ENCODE measurements at regions not wholly inside any gene's neighbourhood (a gene's known extent, or its start where the extent isn't known, plus 50 kb on each side); places are given as distances from the start of the nearest gene placed in this dataset.
"Not testable (repeated sequence)": the region's sequence is repeated elsewhere in the genome, so short reads cannot be mapped to it uniquely, and the experiment has no call there.

- POLR2A ChIA-PET: no interaction called here
- DNase-seq (no peak), ATAC-seq (ENCODE audit: low read depth) (no peak)
- Mint-ChIP-seq H3K4me3 (no peak overlapping the region), H3K4me1 (no peaks in the 10 kb centered on the region), H3K27ac (no peak overlapping the region), H3K27me3 (peaks cover 24% of the 10 kb centered on the region), H3K36me3 (no peaks in the 10 kb centered on the region), H3K9me3 (no peaks in the 10 kb centered on the region)
Measured at GRCh38 chr11:16598032-16598431, 140.4 kb upstream of the C11orf58 start.

- no peak for ATAC-seq (ENCODE audit: low read depth)
Measured at GRCh38 chr11:16596231-16596630, 142.2 kb upstream of the C11orf58 start.

DNA sequence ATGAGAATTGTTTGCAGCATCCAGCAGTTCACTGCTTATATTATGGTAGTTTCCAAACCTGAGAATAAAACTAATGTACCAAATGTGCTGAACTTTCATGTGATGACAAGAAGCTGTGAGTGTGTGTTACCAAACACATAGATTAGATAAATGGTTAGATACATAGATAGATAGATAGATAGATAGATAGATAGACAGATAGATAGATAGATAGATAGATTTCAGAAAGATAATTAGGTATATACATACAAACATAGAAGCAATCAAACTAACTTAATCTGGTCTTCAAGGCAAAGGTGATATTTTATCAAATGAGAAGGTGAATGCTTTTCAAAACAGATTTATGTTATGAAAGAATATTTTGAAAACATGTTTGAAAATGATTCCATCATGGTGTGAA, 147.3 kb upstream of the C11orf58 start:
- Mint-ChIP-seq H3K27me3 (no peaks in the 10 kb centered on the region), H3K4me1 (no peaks in the 10 kb centered on the region), H3K27ac (no peak overlapping the region), H3K9me3 (no peaks in the 10 kb centered on the region), H3K4me3 (no peak overlapping the region), H3K36me3 (no peaks in the 10 kb centered on the region)
- no peak for DNase-seq
- ATAC-seq (ENCODE audit: low read depth): no peak
- POLR2A ChIA-PET: no interaction called here

More at GRCh38 chr11:16596231-16596630, 142.2 kb upstream of the C11orf58 start:
- no peaks in the 10 kb centered on the region for H3K4me1 Mint-ChIP-seq
- peaks cover 16% of the 10 kb centered on the region for H3K27me3 Mint-ChIP-seq
- no peaks in the 10 kb centered on the region for H3K9me3 Mint-ChIP-seq
- no peak overlapping the region for H3K27ac Mint-ChIP-seq
- POLR2A ChIA-PET: no interaction called here
- H3K36me3 Mint-ChIP-seq: no peaks in the 10 kb centered on the region
- H3K4me3 Mint-ChIP-seq: no peak overlapping the region
- no peak for DNase-seq

- Mint-ChIP-seq H3K9me3 (no peaks in the 10 kb centered on the region), H3K4me1 (no peaks in the 10 kb centered on the region), H3K27ac (no peak overlapping the region), H3K36me3 (no peaks in the 10 kb centered on the region), H3K4me3 (no peak overlapping the region), H3K27me3 (no peaks in the 10 kb centered on the region)
- DNase-seq (no peak), ATAC-seq (ENCODE audit: low read depth) (no peak)
- POLR2A ChIA-PET: no interaction called here
Measured at GRCh38 chr11:16587670-16588069, 150.8 kb upstream of the C11orf58 start.

GRCh38 chr11:16584569-16584968, 153.9 kb upstream of the C11orf58 start:
- Mint-ChIP-seq H3K27ac (no peak overlapping the region), H3K27me3 (no peaks in the 10 kb centered on the region), H3K9me3 (no peaks in the 10 kb centered on the region), H3K4me3 (no peak overlapping the region), H3K4me1 (no peaks in the 10 kb centered on the region), H3K36me3 (no peaks in the 10 kb centered on the region)
- no peak for DNase-seq
- ATAC-seq (ENCODE audit: low read depth): no peak
- POLR2A ChIA-PET: no interaction called here

- POLR2A ChIA-PET; ATAC-seq (ENCODE audit: low read depth); H3K4me1 Mint-ChIP-seq: not testable (repeated sequence)
Measured at GRCh38 chr11:16581078-16581477, 157.4 kb upstream of the C11orf58 start.

DNA sequence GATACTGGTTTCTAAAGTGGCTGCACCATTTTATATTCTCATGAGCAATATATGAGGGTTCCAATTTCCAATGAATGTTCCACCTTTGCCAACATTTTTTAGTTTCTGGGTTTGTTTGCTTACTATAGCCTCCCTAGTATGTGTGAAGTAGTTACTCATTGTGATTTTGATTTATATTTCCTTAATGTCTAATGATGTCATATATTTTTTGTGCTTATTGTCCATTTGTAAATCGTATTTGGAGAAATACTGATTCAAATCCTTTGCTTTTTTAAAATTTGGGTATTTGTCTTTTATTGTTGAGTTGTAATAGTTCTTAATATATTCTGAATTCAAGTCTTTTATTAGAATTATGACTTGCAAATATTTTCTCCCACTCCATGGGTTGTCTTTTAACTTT, 161.0 kb upstream of the C11orf58 start:
- no peak overlapping the region for H3K27ac Mint-ChIP-seq
- no peaks in the 10 kb centered on the region for H3K9me3 Mint-ChIP-seq
- ATAC-seq (ENCODE audit: low read depth) (no peak), DNase-seq (no peak)
- H3K27me3 Mint-ChIP-seq: no peaks in the 10 kb centered on the region
- H3K36me3 Mint-ChIP-seq: no peaks in the 10 kb centered on the region
- POLR2A ChIA-PET: no interaction called here
- no peaks in the 10 kb centered on the region for H3K4me1 Mint-ChIP-seq
- no peak overlapping the region for H3K4me3 Mint-ChIP-seq

More at GRCh38 chr11:16581078-16581477, 157.4 kb upstream of the C11orf58 start:
- DNase-seq, H3K27ac Mint-ChIP-seq, H3K4me3 Mint-ChIP-seq, H3K36me3 Mint-ChIP-seq, H3K27me3 Mint-ChIP-seq, H3K9me3 Mint-ChIP-seq: not testable (repeated sequence)

DNA sequence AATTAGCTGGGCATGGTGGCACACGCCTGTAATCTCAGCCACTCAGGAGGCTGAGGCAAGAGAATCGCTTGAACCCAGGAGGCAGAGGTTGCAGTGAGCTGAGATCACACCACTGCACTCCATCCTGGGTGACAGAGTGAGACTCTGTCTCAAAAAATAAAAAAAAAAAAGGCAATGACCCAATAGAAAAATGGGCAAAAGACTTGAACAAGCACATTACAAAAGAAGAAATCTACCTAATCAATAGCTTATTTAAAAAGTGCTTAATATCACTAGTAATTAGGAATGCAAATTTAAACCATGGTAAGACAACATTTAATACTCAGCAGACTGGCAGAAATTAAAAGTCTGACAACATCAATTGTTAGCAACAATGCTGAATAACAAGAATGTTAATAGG, 163.6 kb upstream of the C11orf58 start:
- DNase-seq; H3K4me3 Mint-ChIP-seq; H3K36me3 Mint-ChIP-seq; POLR2A ChIA-PET; H3K27ac Mint-ChIP-seq; H3K9me3 Mint-ChIP-seq; H3K4me1 Mint-ChIP-seq; ATAC-seq (ENCODE audit: low read depth); H3K27me3 Mint-ChIP-seq: not testable (repeated sequence)

DNA sequence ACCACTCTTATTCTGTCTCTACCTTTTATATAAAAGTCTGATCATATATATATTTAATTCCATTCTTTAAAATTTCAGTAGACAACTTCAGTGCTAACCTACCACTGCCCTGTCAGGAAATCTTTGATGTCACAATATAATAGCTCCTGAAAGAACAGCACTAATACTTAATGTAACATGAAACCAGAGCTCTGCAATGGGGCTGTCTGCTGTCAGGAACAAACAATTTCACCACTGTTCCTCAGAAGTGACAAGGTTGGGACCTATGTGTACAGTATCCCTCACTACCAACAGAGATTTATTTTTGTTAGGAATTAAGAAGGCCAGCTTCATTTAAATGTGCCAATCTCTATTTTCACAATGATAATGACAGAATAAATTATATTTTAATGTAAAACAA, 165.5 kb upstream of the C11orf58 start:
- no peak overlapping the region for H3K4me3 Mint-ChIP-seq
- DNase-seq (no peak), ATAC-seq (ENCODE audit: low read depth) (no peak)
- H3K4me1 Mint-ChIP-seq: no peaks in the 10 kb centered on the region
- no peak overlapping the region for H3K27ac Mint-ChIP-seq
- no peaks in the 10 kb centered on the region for H3K9me3 Mint-ChIP-seq
- H3K36me3 Mint-ChIP-seq: no peaks in the 10 kb centered on the region
- no peaks in the 10 kb centered on the region for H3K27me3 Mint-ChIP-seq
- POLR2A ChIA-PET: no interaction called here

GRCh38 chr11:16561150-16561549, 177.3 kb upstream of the C11orf58 start:
- Mint-ChIP-seq H3K36me3 (no peaks in the 10 kb centered on the region), H3K4me3 (no peak overlapping the region), H3K27me3 (no peaks in the 10 kb centered on the region), H3K4me1 (no peaks in the 10 kb centered on the region), H3K9me3 (no peaks in the 10 kb centered on the region), H3K27ac (no peak overlapping the region)
- ATAC-seq (ENCODE audit: low read depth): no peak
- POLR2A ChIA-PET: no interaction called here
- DNase-seq: no peak

GRCh38 chr11:16558494-16558893, 180.0 kb upstream of the C11orf58 start:
- Mint-ChIP-seq H3K27me3 (no peaks in the 10 kb centered on the region), H3K27ac (no peak overlapping the region), H3K9me3 (no peaks in the 10 kb centered on the region), H3K36me3 (no peaks in the 10 kb centered on the region), H3K4me1 (no peaks in the 10 kb centered on the region), H3K4me3 (no peak overlapping the region)
- ATAC-seq (ENCODE audit: low read depth) (no peak), DNase-seq (no peak)
- POLR2A ChIA-PET: no interaction called here

DNA sequence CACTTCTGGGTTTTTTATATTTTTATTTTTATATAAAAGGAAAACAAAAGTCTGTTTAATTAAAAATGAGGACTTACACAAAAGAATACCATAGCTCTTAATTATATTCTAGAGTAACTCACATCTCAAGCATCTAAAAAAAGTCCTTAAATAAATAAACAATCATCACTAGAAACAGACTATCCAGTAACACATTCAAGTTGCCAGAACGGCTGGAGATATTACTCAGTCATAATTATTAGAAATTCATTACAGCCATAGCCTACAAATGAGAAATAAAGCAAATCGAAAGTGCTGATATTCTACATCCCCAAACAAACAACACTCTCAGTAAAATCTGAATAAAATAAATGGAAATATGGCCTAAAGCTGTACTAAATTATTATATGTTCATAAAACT, 182.5 kb upstream of the C11orf58 start:
- no peak for ATAC-seq (ENCODE audit: low read depth)
- no peaks in the 10 kb centered on the region for H3K9me3 Mint-ChIP-seq

GRCh38 chr11:16554361-16554760, 184.1 kb upstream of the C11orf58 start:
- DNase-seq (no peak), ATAC-seq (ENCODE audit: low read depth) (no peak)
- H3K9me3 Mint-ChIP-seq: peaks cover 2% of the 10 kb centered on the region
- POLR2A ChIA-PET: no interaction called here
- no peaks in the 10 kb centered on the region for H3K27me3 Mint-ChIP-seq
- H3K27ac Mint-ChIP-seq: no peak overlapping the region
- no peak overlapping the region for H3K4me3 Mint-ChIP-seq
- no peaks in the 10 kb centered on the region for H3K4me1 Mint-ChIP-seq
- no peaks in the 10 kb centered on the region for H3K36me3 Mint-ChIP-seq

More for the DNA sequence above, 182.5 kb upstream of the C11orf58 start:
- no peak overlapping the region for H3K27ac Mint-ChIP-seq
- DNase-seq: no peak
- no peaks in the 10 kb centered on the region for H3K36me3 Mint-ChIP-seq
- H3K4me1 Mint-ChIP-seq: no peaks in the 10 kb centered on the region
- H3K4me3 Mint-ChIP-seq: no peak overlapping the region
- POLR2A ChIA-PET: no interaction called here
- H3K27me3 Mint-ChIP-seq: no peaks in the 10 kb centered on the region

GRCh38 chr11:16547879-16548278, 190.6 kb upstream of the C11orf58 start:
- Mint-ChIP-seq H3K27me3 (no peaks in the 10 kb centered on the region), H3K4me1 (no peaks in the 10 kb centered on the region), H3K4me3 (no peak overlapping the region), H3K27ac (no peak overlapping the region), H3K36me3 (no peaks in the 10 kb centered on the region), H3K9me3 (peaks cover 6% of the 10 kb centered on the region)
- POLR2A ChIA-PET: no interaction called here
- DNase-seq (no peak), ATAC-seq (ENCODE audit: low read depth) (no peak)

DNA sequence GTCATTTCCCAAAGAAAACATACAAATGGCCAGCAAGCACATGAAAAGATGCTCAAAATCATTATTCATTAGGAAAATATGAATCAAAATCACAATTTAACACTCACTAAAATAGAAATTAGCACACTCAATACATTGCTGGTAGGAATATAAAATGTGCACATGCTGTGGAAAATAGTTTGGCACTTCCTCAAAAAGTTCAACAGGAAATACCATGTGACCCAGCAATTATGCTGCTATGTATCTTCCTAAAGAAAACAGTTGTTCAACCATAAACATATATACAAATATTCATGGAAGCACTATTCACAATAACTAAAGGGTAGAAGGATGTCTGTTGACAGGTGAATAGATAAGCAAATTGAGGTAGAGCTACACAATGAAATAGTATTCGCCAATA, 187.3 kb upstream of the SOX6 start:
- H3K36me3 Mint-ChIP-seq: no peaks in the 10 kb centered on the region
- POLR2A ChIA-PET: no interaction called here
- DNase-seq (no peak), ATAC-seq (ENCODE audit: low read depth) (no peak)
- H3K27ac Mint-ChIP-seq: no peak overlapping the region
- H3K9me3 Mint-ChIP-seq: peaks cover 5% of the 10 kb centered on the region
- H3K4me3 Mint-ChIP-seq: no peak overlapping the region
- H3K27me3 Mint-ChIP-seq: no peaks in the 10 kb centered on the region
- no peaks in the 10 kb centered on the region for H3K4me1 Mint-ChIP-seq

Measured in activated naive CD8-positive, alpha-beta T cell treated with anti-CD3 and anti-CD28 coated beads, Interleukin-2, amount 10 ng/mL, durations not matched to agents 7 days and 5 days (primary cell).